ENCODE measurements at regions not wholly inside any gene's neighbourhood (a gene's known extent, or its start where the extent isn't known, plus 50 kb on each side); places are given as distances from the start of the nearest gene placed in this dataset.

DNA sequence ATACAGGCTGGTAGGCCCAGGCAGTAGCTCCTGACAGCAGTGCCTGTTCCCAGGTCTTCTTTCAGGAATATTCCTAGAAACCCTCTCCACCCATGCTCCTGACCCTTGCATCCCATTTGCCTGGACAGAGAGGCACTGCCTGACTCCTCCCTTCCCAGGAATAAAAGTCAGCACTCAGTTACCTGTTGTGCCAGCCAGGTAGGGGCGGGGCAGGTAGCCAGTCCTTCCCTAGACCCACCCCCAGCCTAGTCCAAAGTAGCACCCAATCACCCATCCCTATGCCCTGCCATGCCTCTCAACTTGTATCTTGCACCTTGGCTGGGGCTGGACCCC lies 129.9 kb downstream of the MRPL14 start:
- CTCF ChIA-PET, result no interaction called here
- H3K27ac ChIP-seq (ENCODE audit: low read length), result no peak overlapping the region
- no peak overlapping the region for H3K4me3 ChIP-seq (ENCODE audit: low read depth in 2 of 2, low read length in 2 of 2)
- no TSS peak for BruUV-seq (replicated peaks)
- TF ChIP-seq SIN3A (IDR thresholded peaks at IDR 0.05; ENCODE audit: borderline replicate concordance, insufficient read depth, low read depth, low read length) (no peak), TCF7L2 (IDR thresholded peaks at IDR 0.05; ENCODE audit: low read depth, low read length) (no peak), POLR2AphosphoS5 (IDR thresholded peaks at IDR 0.05; ENCODE audit: low read depth, low read length) (no peak)
- TF ChIP-seq, protein P1, sequence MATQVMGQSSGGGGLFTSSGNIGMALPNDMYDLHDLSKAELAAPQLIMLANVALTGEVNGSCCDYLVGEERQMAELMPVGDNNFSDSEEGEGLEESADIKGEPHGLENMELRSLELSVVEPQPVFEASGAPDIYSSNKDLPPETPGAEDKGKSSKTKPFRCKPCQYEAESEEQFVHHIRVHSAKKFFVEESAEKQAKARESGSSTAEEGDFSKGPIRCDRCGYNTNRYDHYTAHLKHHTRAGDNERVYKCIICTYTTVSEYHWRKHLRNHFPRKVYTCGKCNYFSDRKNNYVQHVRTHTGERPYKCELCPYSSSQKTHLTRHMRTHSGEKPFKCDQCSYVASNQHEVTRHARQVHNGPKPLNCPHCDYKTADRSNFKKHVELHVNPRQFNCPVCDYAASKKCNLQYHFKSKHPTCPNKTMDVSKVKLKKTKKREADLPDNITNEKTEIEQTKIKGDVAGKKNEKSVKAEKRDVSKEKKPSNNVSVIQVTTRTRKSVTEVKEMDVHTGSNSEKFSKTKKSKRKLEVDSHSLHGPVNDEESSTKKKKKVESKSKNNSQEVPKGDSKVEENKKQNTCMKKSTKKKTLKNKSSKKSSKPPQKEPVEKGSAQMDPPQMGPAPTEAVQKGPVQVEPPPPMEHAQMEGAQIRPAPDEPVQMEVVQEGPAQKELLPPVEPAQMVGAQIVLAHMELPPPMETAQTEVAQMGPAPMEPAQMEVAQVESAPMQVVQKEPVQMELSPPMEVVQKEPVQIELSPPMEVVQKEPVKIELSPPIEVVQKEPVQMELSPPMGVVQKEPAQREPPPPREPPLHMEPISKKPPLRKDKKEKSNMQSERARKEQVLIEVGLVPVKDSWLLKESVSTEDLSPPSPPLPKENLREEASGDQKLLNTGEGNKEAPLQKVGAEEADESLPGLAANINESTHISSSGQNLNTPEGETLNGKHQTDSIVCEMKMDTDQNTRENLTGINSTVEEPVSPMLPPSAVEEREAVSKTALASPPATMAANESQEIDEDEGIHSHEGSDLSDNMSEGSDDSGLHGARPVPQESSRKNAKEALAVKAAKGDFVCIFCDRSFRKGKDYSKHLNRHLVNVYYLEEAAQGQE (IDR thresholded peaks at IDR 0.05; ENCODE audit: insufficient read depth in 1 of 2, low read depth in 2 of 2, low read length in 1 of 2), result no peak
- no peaks in the 10 kb centered on the region for H3K27me3 ChIP-seq (ENCODE audit: control insufficient read depth, insufficient read depth, low read length)
- in situ Hi-C loops (cut with HindIII; ENCODE audit: low pct_unique_long_range_greater_than_20kb, low sequenced_read_pairs), result no loop called here
- POLR2A ChIA-PET, result no interaction called here
- DNase-seq (ENCODE audit: low read depth, low spot score) (no peak), ATAC-seq (no peak)
- intact Hi-C loops (cut with micrococcal nuclease; ENCODE audit: unreplicated experiment), result no loop called here
- no peaks in the 10 kb centered on the region for H3K4me1 ChIP-seq (ENCODE audit: control insufficient read depth, insufficient read depth, low read length)
- no peaks in the 10 kb centered on the region for H3K36me3 ChIP-seq (ENCODE audit: control insufficient read depth, insufficient read depth, low read length)
- H3K9me3 ChIP-seq (ENCODE audit: control insufficient read depth, insufficient read depth, low read depth, low read length), result no peaks in the 10 kb centered on the region

DNA sequence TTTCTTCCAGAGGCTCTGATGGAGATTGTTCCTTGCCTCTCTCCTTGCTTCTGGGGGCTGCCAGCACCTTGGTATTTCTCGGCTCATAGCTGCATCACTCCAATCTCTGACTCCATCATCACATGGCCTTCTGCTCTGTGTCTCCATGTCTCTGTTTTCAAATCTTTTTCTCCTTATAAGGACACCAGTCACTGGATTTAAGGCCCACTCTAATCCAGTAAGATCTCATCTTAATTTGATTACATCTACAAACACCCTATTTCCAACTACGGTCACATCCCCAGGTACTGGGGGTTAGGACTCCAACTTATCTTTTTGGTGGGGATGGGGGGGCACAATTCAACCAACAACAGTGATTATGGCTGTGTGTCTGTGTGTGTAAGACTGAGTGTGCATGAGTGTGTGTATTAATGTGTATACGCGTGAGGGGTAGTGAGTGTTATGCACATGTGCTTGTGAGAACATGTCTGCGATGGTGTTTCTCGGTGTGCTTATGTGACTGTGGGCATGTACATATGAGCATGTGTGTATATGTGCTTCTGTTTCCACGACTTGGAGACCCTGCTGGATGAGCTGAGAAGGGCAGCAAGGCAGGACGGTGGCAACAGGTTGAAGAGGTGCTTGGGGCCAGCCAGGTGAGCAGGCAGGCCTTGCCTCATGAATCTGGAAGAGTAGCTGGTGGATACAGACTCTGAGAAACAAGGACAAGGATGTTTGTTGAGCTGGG lies 130.5 kb downstream of the MRPL14 start:
- Histone ChIP-seq H3K9me3 (ENCODE audit: control insufficient read depth, insufficient read depth, low read depth, low read length) (no peaks in the 10 kb centered on the region), H3K4me3 (ENCODE audit: low read depth in 2 of 2, low read length in 2 of 2) (no peak overlapping the region), H3K27me3 (ENCODE audit: control insufficient read depth, insufficient read depth, low read length) (no peaks in the 10 kb centered on the region), H3K4me1 (ENCODE audit: control insufficient read depth, insufficient read depth, low read length) (no peaks in the 10 kb centered on the region), H3K27ac (ENCODE audit: low read length) (no peak overlapping the region), H3K36me3 (ENCODE audit: control insufficient read depth, insufficient read depth, low read length) (no peaks in the 10 kb centered on the region)
- BruUV-seq (replicated peaks), result no TSS peak
- POLR2A ChIA-PET, result no interaction called here
- CTCF ChIA-PET, result no interaction called here
- intact Hi-C loops (cut with micrococcal nuclease; ENCODE audit: unreplicated experiment), result no loop called here
- ATAC-seq (no peak), DNase-seq (ENCODE audit: low read depth, low spot score) (no peak)
- TF ChIP-seq TCF7L2 (IDR thresholded peaks at IDR 0.05; ENCODE audit: low read depth, low read length), result no peak
- TF ChIP-seq POLR2AphosphoS5 (IDR thresholded peaks at IDR 0.05; ENCODE audit: low read depth, low read length), result no peak
- no peak for TF ChIP-seq SIN3A (IDR thresholded peaks at IDR 0.05; ENCODE audit: borderline replicate concordance, insufficient read depth, low read depth, low read length)
- TF ChIP-seq, protein P2, sequence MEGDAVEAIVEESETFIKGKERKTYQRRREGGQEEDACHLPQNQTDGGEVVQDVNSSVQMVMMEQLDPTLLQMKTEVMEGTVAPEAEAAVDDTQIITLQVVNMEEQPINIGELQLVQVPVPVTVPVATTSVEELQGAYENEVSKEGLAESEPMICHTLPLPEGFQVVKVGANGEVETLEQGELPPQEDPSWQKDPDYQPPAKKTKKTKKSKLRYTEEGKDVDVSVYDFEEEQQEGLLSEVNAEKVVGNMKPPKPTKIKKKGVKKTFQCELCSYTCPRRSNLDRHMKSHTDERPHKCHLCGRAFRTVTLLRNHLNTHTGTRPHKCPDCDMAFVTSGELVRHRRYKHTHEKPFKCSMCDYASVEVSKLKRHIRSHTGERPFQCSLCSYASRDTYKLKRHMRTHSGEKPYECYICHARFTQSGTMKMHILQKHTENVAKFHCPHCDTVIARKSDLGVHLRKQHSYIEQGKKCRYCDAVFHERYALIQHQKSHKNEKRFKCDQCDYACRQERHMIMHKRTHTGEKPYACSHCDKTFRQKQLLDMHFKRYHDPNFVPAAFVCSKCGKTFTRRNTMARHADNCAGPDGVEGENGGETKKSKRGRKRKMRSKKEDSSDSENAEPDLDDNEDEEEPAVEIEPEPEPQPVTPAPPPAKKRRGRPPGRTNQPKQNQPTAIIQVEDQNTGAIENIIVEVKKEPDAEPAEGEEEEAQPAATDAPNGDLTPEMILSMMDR (IDR thresholded peaks at IDR 0.05), result no peak
- TF ChIP-seq, protein P1 (IDR thresholded peaks at IDR 0.05; ENCODE audit: insufficient read depth in 1 of 2, low read depth in 2 of 2, low read length in 1 of 2), result no peak
- in situ Hi-C loops (cut with HindIII; ENCODE audit: low pct_unique_long_range_greater_than_20kb, low sequenced_read_pairs), result no loop called here

Data from Panc1 (cell line).